H9 (cell line): ENCODE measurements at regions not wholly inside any gene's neighbourhood (a gene's known extent, or its start where the extent isn't known, plus 50 kb on each side); places are given as distances from the start of the nearest gene placed in this dataset.
A peak's percentile ranks its signal among the peaks of the same experiment; 100 is the strongest.

Experiments used
- DNase-seq: peaks from one replicate; pipeline ENCODE4 v3.0.0-alpha.2; 2017
- H2AFZ ChIP-seq: one replicate; pipeline ENCODE4 v1.6.1; 2013; ENCODE audit warnings: mild to moderate bottlenecking, low read length, control low read depth, moderate library complexity
- H2AK5ac ChIP-seq: 2 replicates; pipeline ENCODE4 v1.6.1; 2013; ENCODE audit warnings: low read length, control low read depth, mixed read lengths; ENCODE audit not compliant: insufficient read length
- H2BK120ac ChIP-seq: one replicate; pipeline ENCODE4 v1.6.1; 2013; ENCODE audit warnings: low read depth, mild to moderate bottlenecking, low read length, control low read depth, inconsistent platforms; ENCODE audit not compliant: poor library complexity, severe bottlenecking
- H2BK12ac ChIP-seq: 2 replicates; pipeline ENCODE4 v1.6.1; 2013; ENCODE audit warnings: low read length, control low read depth, mixed read lengths, low read depth; ENCODE audit not compliant: insufficient read length
- H2BK15ac ChIP-seq: 2 replicates; pipeline ENCODE4 v1.6.1; 2013; ENCODE audit warnings: low read depth, low read length, control low read depth
- H2BK20ac ChIP-seq: one replicate; pipeline ENCODE4 v1.6.1; 2013; ENCODE audit warnings: low read depth, mild to moderate bottlenecking, low read length, control low read depth, inconsistent platforms; ENCODE audit not compliant: poor library complexity, severe bottlenecking
- H2BK5ac ChIP-seq: 2 replicates; pipeline ENCODE4 v1.6.1; 2013; ENCODE audit warnings: low read length, control low read depth, mixed read lengths; ENCODE audit not compliant: insufficient read length
- H3K14ac ChIP-seq: 2 replicates; pipeline ENCODE4 v1.6.1; 2013; ENCODE audit warnings: low read length, control low read depth; ENCODE audit not compliant: insufficient read depth
- H3K18ac ChIP-seq: 2 replicates; pipeline ENCODE4 v1.6.1; 2013; ENCODE audit warnings: low read depth, mild to moderate bottlenecking, mixed read lengths, low read length, control low read depth; ENCODE audit not compliant: insufficient read length
- H3K23ac ChIP-seq: 2 replicates; pipeline ENCODE4 v1.6.1; 2013; ENCODE audit warnings: low read length, control low read depth, mixed read lengths, low read depth; ENCODE audit not compliant: insufficient read length
- H3K23me2 ChIP-seq: 2 replicates; pipeline ENCODE4 v1.6.1; 2013; ENCODE audit warnings: low read depth, mild to moderate bottlenecking, mixed read lengths, low read length, control low read depth; ENCODE audit not compliant: insufficient read length, poor library complexity, severe bottlenecking
- H3K27ac ChIP-seq: 2 replicates; pipeline ENCODE4 v1.5.1; 2013; ENCODE audit warnings: low read length, control low read depth, mixed read lengths, low read depth; ENCODE audit not compliant: insufficient read length
- H3K27me3 ChIP-seq: 2 replicates; pipeline ENCODE4 v1.6.1; 2013; ENCODE audit warnings: low read length, control low read depth, inconsistent platforms; ENCODE audit not compliant: insufficient read depth
- H3K4ac ChIP-seq: 2 replicates; pipeline ENCODE4 v1.6.1; 2013; ENCODE audit warnings: low read depth, mild to moderate bottlenecking, control low read depth, inconsistent platforms, low read length, moderate library complexity
- H3K4me1 ChIP-seq: 2 replicates; pipeline ENCODE4 v1.6.1; 2013; ENCODE audit warnings: low read length, control low read depth, inconsistent platforms; ENCODE audit not compliant: insufficient read depth
- H3K4me2 ChIP-seq: 2 replicates; pipeline ENCODE4 v1.6.1; 2013; ENCODE audit warnings: low read length, control low read depth, mixed read lengths; ENCODE audit not compliant: insufficient read length, insufficient read depth
- H3K56ac ChIP-seq: 2 replicates; pipeline ENCODE4 v1.6.1; 2013; ENCODE audit warnings: low read depth, mild to moderate bottlenecking, mixed read lengths, low read length, control low read depth; ENCODE audit not compliant: insufficient read length
- H3K79me1 ChIP-seq: 2 replicates; pipeline ENCODE4 v1.6.1; 2013; ENCODE audit warnings: low read depth, mild to moderate bottlenecking, moderate library complexity, low read length, control low read depth, inconsistent platforms; ENCODE audit not compliant: insufficient read depth, poor library complexity, severe bottlenecking
- H3K79me2 ChIP-seq: 2 replicates; pipeline ENCODE4 v1.6.1; 2013; ENCODE audit warnings: low read length, control low read depth, inconsistent platforms; ENCODE audit not compliant: insufficient read depth
- H3K9ac ChIP-seq: 2 replicates; pipeline ENCODE4 v1.6.1; 2013; ENCODE audit warnings: low read length, control low read depth, mixed read lengths; ENCODE audit not compliant: insufficient read length; ENCODE audit errors: extremely low read depth
- H3K9me3 ChIP-seq: one replicate; pipeline ENCODE4 v1.6.1; 2013; ENCODE audit warnings: low read depth, low read length, inconsistent platforms; ENCODE audit not compliant: control insufficient read depth
- H3T11ph ChIP-seq: one replicate; pipeline ENCODE4 v1.6.1; 2013; ENCODE audit warnings: mild to moderate bottlenecking, low read length, control low read depth, inconsistent platforms
- H4K20me1 ChIP-seq: one replicate; pipeline ENCODE4 v1.6.1; 2013; ENCODE audit not compliant: control insufficient read depth, insufficient read length, insufficient read depth
- H4K5ac ChIP-seq: 2 replicates; pipeline ENCODE4 v1.6.1; 2013; ENCODE audit warnings: low read depth, mild to moderate bottlenecking, mixed read lengths, low read length, control low read depth; ENCODE audit not compliant: insufficient read length
- H4K8ac ChIP-seq: replicated peaks from 2 replicates; pipeline ENCODE4 v1.6.1; 2013; ENCODE audit warnings: low read length, control low read depth, mixed read lengths, low read depth; ENCODE audit not compliant: insufficient read length
- H4K91ac ChIP-seq: 2 replicates; pipeline ENCODE4 v1.6.1; 2013; ENCODE audit warnings: low read depth, mild to moderate bottlenecking, moderate library complexity, mixed read lengths, low read length, control low read depth; ENCODE audit not compliant: insufficient read length
- H3K27ac Mint-ChIP-seq, 3 experiments: 2 replicates in 2 of 3; 3 replicates in 1 of 3; pipeline ENCODE4 v1.8.0; 2020 to 2021; ENCODE audit warnings: mixed read lengths in 3 of 3, mild to moderate bottlenecking in 1 of 3, moderate library complexity in 1 of 3
- H3K27me3 Mint-ChIP-seq: 2 replicates; pipeline ENCODE4 v1.8.0; 2021; ENCODE audit warnings: low read depth, mild to moderate bottlenecking, moderate library complexity, mixed read lengths
- H3K36me3 Mint-ChIP-seq, 3 experiments: 2 replicates in 2 of 3; 3 replicates in 1 of 3; pipeline ENCODE4 v1.8.0; 2020 to 2021; ENCODE audit warnings: low read depth in 3 of 3, mixed read lengths in 3 of 3; ENCODE audit not compliant: insufficient read depth in 1 of 3
- H3K4me1 Mint-ChIP-seq, 2 experiments: 2 replicates each; pipeline ENCODE4 v1.8.0; 2020; ENCODE audit warnings: mixed read lengths in 2 of 2
- H3K4me3 Mint-ChIP-seq, 2 experiments: 2 replicates in 1 of 2; 3 replicates in 1 of 2; pipeline ENCODE4 v1.8.0; 2020 to 2021; ENCODE audit warnings: mild to moderate bottlenecking in 2 of 2, mixed read lengths in 2 of 2, moderate library complexity in 1 of 2
- H3K9me3 Mint-ChIP-seq, 2 experiments: 2 replicates in 1 of 2; 3 replicates in 1 of 2; pipeline ENCODE4 v1.8.0; 2020; ENCODE audit warnings: mild to moderate bottlenecking in 2 of 2, mixed read lengths in 2 of 2, moderate library complexity in 1 of 2
- WGBS: extraction: QIAGEN DNeasy Blood & Tissue Kit; methylation state at CpG from one replicate; pipeline ENCODE4 v1.1.7; 2013; ENCODE audit warnings: missing lambda C conversion rate, low lambda C conversion rate, mixed read lengths; ENCODE audit not compliant: insufficient read length; ENCODE audit errors: extremely low coverage; 5-methylcytosine and 5-hydroxymethylcytosine counted together
- TF ChIP-seq, protein P1 (sequence below): fragments of 200-600 bp; sonication (generic); conservative IDR thresholded peaks from 3 replicates; pipeline ENCODE4 v1.8.0; 2021; ENCODE audit warnings: antibody characterized with exemption, mild to moderate bottlenecking

DNA sequence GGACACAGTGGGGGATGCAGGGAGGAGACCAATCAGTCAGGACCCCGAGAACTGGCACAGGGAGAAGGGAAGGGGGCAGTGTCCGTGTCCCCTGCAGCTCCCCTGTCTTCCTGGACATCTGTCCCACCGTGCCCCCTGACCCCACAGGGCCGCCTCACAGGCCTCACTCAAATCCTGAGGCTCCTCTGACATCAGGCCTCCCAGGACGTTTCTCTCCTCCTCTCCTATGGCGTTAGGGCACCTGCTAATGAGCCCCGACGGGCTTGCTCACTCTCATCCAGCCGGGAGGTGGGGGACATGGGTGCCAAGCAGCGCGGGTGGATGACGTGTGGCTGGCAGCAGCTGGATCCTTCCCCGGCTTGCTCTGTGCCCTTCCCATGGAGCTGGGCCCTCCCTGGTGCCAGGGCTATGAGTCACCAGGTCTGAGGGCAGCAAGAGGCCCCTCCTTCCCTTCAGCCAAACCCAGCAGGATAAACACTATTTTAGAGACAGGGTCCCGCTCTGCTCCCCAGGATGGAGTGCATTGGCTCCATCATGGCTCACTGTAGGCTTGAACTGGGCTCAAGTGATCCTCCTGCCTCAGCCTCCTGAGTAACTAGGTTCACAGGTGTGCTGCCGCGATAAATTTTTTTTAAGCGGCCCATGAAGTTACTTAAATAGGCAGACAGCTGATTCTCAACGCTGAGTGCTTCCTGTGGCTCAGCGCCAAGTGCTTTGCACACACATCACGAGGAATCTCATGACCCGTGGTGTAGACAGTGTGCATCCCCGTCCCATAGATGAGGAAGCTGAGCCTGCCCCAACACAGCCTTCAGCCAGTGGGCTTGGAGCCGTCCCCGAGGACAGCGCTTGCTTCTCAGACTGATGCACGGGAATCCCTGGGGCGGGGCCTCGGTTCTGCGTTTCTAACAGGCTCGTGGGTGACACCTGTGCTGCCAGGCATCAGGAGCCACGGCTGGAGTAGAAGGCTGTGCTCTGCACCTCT is 64.5 kb upstream of the HDAC4 start:
- Histone ChIP-seq H3K9ac (no peak overlapping the region), H2AK5ac (no peak overlapping the region), H3K18ac (no peak overlapping the region), H4K20me1 (peaks cover 3% of the 10 kb centered on the region), H3K27ac (no peak overlapping the region), H3T11ph (no peak overlapping the region), H2BK20ac (no peak overlapping the region), H2BK15ac (no peak overlapping the region), H3K56ac (no peak overlapping the region), H3K14ac (no peak overlapping the region; the same call in 1 of the 2 replicates), H3K79me1 (no peaks in the 10 kb centered on the region), H3K9me3 (no peaks in the 10 kb centered on the region), H2BK12ac (no peak overlapping the region), H3K4me2 (no peak overlapping the region), H3K4ac (no peak overlapping the region), H2BK120ac (no peak overlapping the region), H2BK5ac (no peak overlapping the region), H4K8ac (no peak overlapping the region), H4K91ac (no peak overlapping the region), H3K79me2 (no peaks in the 10 kb centered on the region; the same call in 1 of the 2 replicates), H2AFZ (no peak overlapping the region), H4K5ac (no peak overlapping the region), H3K23me2 (no peaks in the 10 kb centered on the region), H3K23ac (no peak overlapping the region), H3K4me1 (no peaks in the 10 kb centered on the region), H3K27me3 (no peaks in the 10 kb centered on the region)
- WGBS, result no CpG with 5 or more reads among the region's 31 CpGs
- Mint-ChIP-seq H3K27me3 (peaks cover 6% of the 10 kb centered on the region), H3K36me3 (peaks cover 0 to 3% (median under 1%) of the 10 kb centered on the region in 3 experiments; a peak in 3 of 7 replicates), H3K9me3 (peaks cover 8 to 9% of the 10 kb centered on the region in 2 experiments; a peak in 4 of 5 replicates), H3K4me3 (no peak overlapping the region), H3K27ac (no peak overlapping the region; a peak in 1 of 7 replicates), H3K4me1 (no peaks in the 10 kb centered on the region)
- peak; percentile 23 for DNase-seq
- TF ChIP-seq, protein P1, sequence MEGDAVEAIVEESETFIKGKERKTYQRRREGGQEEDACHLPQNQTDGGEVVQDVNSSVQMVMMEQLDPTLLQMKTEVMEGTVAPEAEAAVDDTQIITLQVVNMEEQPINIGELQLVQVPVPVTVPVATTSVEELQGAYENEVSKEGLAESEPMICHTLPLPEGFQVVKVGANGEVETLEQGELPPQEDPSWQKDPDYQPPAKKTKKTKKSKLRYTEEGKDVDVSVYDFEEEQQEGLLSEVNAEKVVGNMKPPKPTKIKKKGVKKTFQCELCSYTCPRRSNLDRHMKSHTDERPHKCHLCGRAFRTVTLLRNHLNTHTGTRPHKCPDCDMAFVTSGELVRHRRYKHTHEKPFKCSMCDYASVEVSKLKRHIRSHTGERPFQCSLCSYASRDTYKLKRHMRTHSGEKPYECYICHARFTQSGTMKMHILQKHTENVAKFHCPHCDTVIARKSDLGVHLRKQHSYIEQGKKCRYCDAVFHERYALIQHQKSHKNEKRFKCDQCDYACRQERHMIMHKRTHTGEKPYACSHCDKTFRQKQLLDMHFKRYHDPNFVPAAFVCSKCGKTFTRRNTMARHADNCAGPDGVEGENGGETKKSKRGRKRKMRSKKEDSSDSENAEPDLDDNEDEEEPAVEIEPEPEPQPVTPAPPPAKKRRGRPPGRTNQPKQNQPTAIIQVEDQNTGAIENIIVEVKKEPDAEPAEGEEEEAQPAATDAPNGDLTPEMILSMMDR, result no peak
